ENCODE measurements at regions not wholly inside any gene's neighbourhood (a gene's known extent, or its start where the extent isn't known, plus 50 kb on each side); places are given as distances from the start of the nearest gene placed in this dataset.

DNA sequence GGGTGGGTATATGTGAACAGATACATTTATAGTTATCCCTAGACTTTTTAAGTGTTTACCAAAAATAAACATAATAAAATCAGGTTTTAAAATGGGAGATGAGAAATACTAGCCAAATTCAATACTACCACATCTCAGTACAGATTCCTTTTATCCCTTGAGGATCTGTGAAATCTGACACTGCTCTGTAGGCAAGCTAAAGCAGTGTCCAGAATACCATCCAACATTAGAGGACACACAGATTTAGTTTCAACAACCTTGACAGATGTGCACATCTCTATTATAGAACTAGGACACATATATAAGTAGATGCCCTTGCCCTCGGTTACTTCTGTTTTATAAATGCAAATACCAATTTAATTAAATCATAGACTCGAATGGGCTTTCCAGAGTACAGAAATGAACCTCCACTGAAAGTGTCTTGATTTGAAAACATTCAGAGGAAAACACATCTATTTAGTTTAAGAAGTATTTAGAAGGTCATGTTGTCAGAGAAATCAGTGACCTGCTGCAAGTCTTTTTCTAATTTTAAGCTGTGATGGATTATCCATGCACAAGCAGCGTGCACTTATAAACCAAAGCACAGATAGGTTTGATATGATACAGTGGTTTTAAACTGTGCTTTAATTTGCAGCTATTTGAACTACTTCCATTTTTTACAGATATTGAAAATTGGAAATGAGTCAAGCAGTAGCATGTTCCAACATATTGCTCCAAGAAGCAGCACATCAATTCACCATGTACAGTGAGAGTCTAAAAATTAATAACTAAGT is 156.3 kb upstream of the EPHA7 start:
- no peak overlapping the region for H3K4me3 ChIP-seq (ENCODE audit: low read depth, low read length)

- no peak overlapping the region for H3K4me3 ChIP-seq (ENCODE audit: low read depth, low read length)
These were observed 154.9 kb upstream of the EPHA7 start for GRCh38 chr6:93574299-93574698.

DNA sequence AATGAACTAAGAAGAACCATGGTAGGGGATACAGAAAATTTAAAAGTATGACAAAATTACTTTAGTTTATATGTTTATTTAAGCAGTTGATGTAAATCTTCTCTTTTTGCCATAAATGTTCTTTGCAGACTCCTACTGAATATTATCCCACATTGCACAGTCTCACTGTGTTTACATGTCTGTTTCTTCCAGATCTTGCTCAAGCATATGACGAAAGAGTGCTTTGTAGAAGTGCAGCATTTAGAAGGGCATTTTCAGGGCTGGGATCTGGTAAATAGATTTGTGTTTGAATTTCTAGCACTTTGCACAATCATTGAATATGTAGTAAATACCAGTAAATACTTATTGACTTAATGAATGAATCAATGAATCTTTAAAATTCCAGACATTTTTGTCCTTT is 152.0 kb upstream of the EPHA7 start:
- H3K4me3 ChIP-seq (ENCODE audit: low read depth, low read length) = no peak overlapping the region

- no peak overlapping the region for H3K4me3 ChIP-seq (ENCODE audit: low read depth, low read length)
These were observed 148.8 kb upstream of the EPHA7 start for GRCh38 chr6:93568169-93568568.

DNA sequence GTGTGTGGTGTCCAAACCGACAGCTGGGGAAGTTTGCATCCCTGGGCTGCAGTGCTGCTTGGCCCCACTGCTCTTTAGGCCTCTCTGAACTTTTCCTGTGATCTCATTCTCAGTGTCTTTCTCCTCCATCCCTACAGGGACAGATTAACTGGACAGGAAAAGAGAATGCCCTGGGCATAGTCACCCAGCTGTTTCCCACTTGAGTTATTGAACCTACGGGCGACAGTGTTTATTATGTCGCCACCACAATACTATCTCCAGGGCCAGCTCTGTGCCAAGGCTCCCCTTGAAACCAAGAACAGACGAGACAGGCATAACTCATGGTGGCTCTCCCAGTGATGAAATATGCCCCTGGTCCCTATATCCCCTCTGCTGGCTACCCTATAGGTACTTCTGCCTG is 147.8 kb upstream of the EPHA7 start:
- no peak overlapping the region for H3K4me3 ChIP-seq (ENCODE audit: low read depth, low read length)

- no peak overlapping the region for H3K4me3 ChIP-seq (ENCODE audit: low read depth, low read length)
These were observed 146.9 kb upstream of the EPHA7 start for GRCh38 chr6:93566285-93566684.

GRCh38 chr6:93562582-93562981 is 143.2 kb upstream of the EPHA7 start:
- no peak overlapping the region for H3K4me3 ChIP-seq (ENCODE audit: low read depth, low read length)

DNA sequence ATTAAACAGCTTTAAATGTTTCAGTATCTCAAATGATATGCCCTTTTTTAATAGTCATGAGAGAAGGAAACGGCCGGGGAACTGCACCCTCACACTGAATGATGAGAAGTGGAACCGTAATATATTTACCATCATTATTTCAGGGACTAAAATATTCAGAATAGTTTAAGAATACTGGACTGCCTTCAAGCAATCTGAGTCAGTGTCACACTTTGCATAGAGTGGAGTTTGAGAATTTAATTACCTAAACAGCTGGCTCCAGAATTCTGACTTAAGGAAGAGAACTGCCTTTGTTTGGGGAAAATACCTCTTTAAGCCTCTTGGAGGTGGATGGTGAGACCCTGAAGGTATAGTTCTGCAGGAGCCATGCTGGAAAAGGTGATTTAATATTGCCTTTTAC is 135.9 kb upstream of the EPHA7 start:
- no peak overlapping the region for H3K4me3 ChIP-seq (ENCODE audit: low read depth, low read length)

- no peak overlapping the region for H3K4me3 ChIP-seq (ENCODE audit: low read depth, low read length)
These were observed 134.7 kb upstream of the EPHA7 start for GRCh38 chr6:93554018-93554417.

DNA sequence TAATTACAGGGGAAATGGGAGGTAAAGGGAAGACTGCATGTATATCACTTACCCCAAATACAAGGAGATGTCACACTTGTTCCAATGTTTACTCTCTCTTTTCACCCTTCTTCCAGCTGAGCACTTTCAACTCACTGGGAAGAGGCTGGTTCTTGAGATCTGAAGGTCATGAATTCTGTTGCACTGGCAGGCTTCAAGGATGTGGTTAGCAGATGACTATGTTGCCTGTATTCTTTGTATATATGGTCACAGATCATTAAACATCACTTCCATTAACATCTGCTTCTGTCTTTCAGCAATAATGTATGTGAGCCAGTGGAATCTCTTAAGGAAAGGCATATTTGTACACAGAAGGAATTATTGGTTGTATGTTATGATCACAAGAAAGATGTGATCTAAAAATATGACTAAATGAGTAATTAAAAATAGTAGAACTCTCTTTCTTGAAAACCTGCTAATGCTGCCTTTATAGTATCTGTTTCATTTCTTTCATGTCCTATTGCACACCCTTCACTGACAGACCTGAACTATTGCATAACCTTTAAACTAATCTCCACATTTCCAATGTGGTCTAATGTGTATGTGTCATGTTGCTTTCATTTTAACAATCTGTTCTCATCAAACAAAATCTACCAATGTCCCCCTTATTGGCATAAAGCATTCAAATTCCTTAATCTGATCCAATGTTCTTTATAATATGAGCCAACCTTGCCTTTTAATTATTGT is 131.4 kb upstream of the EPHA7 start:
- H3K4me3 ChIP-seq (ENCODE audit: low read depth, low read length) = no peak overlapping the region

DNA sequence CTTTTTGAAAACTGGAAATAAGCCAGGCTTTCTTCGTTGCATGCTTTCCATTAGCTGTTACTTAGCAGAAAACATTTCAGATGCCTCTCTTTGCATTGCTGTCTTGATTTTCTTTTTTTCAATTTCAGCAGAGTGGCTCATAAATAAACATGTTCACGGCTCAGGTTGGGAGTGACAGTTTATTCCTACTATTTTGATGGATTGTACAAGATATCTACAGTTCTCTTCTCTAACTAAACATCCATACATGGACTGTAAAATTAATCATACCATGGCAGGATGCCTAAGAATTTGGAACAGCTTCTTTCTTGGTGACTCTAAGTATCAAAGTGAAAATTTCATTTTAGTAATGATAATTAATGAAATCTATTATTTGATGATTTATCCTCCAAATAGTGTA is 130.5 kb upstream of the EPHA7 start:
- no peak overlapping the region for H3K4me3 ChIP-seq (ENCODE audit: low read depth, low read length)

DNA sequence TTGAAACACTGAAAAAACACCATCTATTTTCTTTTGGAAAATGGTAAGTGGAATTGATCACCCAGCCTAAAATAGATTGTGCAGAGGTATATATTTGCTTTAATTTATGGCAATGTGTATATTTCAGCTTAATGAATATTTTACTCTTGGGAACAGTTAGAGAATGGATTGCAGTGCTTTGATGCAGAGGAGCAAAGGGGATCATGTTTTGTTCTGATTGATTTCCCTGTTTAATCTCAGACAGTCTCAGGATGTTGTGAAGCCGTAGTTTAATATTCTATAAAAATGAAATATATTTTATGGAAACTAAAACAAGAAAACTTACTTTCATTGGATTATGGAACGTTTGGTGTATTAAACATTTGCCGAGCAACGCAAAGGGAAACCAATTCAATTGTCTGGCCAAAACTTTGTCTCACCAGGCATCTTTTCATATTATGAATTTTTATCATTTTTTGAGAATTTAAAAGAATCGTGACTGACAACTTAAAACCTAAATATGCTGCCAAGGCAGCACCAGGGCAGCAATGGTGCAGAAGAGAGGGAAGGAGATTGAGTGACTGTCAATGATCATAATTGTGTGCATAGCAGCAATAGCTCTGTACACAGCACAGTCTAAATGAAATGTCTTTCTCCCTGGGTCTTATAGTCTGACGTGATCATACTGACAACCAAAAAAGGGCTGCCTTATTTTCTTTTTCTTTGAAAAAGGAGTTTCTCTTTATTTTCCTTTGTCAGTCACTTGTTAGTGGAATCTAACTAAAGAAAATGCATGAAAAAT is 105.5 kb upstream of the EPHA7 start:
- H3K4me3 ChIP-seq (ENCODE audit: low read depth, low read length) = no peak overlapping the region

- H3K4me3 ChIP-seq (ENCODE audit: low read depth, low read length) = no peak overlapping the region
These were observed 104.0 kb upstream of the EPHA7 start for GRCh38 chr6:93523365-93523764.

- H3K4me3 ChIP-seq (ENCODE audit: low read depth, low read length) = no peak overlapping the region
These were observed 97.1 kb upstream of the EPHA7 start for GRCh38 chr6:93516441-93516840.

GRCh38 chr6:93515736-93516135 is 96.4 kb upstream of the EPHA7 start:
- H3K4me3 ChIP-seq (ENCODE audit: low read depth, low read length) = no peak overlapping the region

- H3K4me3 ChIP-seq (ENCODE audit: low read depth, low read length) = no peak overlapping the region
These were observed 79.4 kb upstream of the EPHA7 start for GRCh38 chr6:93498713-93499112.

DNA sequence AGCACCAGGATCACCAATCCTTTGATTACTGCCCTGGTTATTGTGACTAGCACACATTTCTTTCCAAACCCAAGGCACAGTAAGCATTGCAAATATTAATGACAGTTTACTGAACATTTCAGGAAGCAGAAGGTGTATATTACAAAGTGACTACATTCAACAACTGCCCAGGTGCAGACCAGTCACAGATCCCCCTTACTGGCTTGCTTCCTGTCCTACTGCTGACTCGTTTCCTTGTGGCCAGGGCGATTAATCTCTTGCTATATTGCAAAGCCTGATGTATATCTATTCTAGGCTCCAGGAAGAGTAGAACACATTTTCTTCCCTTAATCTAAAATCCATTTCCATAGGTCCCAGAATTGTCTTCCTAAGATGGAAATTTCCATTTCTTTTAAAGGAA is 77.2 kb upstream of the EPHA7 start:
- no peak overlapping the region for H3K4me3 ChIP-seq (ENCODE audit: low read depth, low read length)

- H3K4me3 ChIP-seq (ENCODE audit: low read depth, low read length) = no peak overlapping the region
These were observed 74.7 kb upstream of the EPHA7 start for GRCh38 chr6:93494057-93494456.

GRCh38 chr6:93474733-93475179 is 55.4 kb upstream of the EPHA7 start:
- H3K4me3 ChIP-seq (ENCODE audit: low read depth, low read length) = no peak overlapping the region

GRCh38 chr6:93471281-93471680 is 51.9 kb upstream of the EPHA7 start:
- H3K4me3 ChIP-seq (ENCODE audit: low read depth, low read length) = no peak overlapping the region
